ENCODE measurements at regions not wholly inside any gene's neighbourhood (a gene's known extent, or its start where the extent isn't known, plus 50 kb on each side); places are given as distances from the start of the nearest gene placed in this dataset.

DNA sequence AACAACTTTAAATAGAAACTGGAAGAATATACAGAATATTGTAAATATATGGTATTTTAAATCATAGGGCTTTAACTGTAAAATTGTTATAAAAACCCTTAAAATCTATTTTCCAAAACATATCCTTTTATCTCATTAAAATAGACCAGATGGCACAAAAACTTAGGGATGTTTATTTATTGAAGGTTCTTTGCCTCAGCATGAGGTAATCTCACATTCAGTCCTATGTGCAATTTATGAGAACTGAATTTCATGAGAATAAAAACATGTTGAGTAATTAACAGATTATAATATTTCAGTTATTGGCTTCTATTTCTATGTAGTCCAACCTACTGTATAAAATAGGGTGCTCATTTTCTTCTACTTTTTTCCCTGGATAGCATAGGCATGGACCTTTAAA is 329.2 kb upstream of the PRR16 start:
- intact Hi-C loops (cut with DNase I): no loop called here

DNA sequence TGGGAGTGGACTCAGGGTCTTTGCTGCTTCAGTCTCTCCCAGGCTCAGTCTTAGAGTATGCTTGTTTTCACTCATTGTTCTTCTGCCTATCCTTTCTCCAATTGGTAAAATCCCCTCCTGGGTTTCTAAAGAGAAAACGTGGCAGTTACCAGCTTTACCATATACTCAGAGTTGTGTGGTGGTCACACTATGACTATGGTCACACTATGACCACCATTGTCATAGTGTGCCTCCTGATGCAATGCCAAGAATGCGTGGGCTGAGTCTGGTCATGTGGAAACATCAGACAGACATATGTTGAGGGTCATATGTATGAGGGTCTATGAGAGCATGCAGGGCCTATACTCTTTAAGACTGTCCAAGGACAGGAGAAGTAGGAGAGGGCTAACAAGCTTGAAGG is 326.5 kb upstream of the PRR16 start:
- H3K4me1 ChIP-seq: no peaks in the 10 kb centered on the region
- no peaks in the 10 kb centered on the region for H3K9me3 ChIP-seq
- no peaks in the 10 kb centered on the region for H3K36me3 ChIP-seq
- H3K27me3 ChIP-seq: no peaks in the 10 kb centered on the region
- TF ChIP-seq POLR2A (IDR thresholded peaks at IDR 0.05): no peak
- TF ChIP-seq, protein P1, sequence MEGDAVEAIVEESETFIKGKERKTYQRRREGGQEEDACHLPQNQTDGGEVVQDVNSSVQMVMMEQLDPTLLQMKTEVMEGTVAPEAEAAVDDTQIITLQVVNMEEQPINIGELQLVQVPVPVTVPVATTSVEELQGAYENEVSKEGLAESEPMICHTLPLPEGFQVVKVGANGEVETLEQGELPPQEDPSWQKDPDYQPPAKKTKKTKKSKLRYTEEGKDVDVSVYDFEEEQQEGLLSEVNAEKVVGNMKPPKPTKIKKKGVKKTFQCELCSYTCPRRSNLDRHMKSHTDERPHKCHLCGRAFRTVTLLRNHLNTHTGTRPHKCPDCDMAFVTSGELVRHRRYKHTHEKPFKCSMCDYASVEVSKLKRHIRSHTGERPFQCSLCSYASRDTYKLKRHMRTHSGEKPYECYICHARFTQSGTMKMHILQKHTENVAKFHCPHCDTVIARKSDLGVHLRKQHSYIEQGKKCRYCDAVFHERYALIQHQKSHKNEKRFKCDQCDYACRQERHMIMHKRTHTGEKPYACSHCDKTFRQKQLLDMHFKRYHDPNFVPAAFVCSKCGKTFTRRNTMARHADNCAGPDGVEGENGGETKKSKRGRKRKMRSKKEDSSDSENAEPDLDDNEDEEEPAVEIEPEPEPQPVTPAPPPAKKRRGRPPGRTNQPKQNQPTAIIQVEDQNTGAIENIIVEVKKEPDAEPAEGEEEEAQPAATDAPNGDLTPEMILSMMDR (IDR thresholded peaks at IDR 0.05): no peak
- H3K4me3 ChIP-seq (replicated peaks in 1 of 3): no peak overlapping the region
- intact Hi-C loops (cut with DNase I): no loop called here
- no peak overlapping the region for H3K27ac ChIP-seq
- 74 to 83% methylated on average over 2 of the region's 2 CpGs for WGBS, 2 donors
- no peak for DNase-seq

More for the DNA sequence above, 329.2 kb upstream of the PRR16 start:
- no peaks in the 10 kb centered on the region for H3K4me1 ChIP-seq
- H3K9me3 ChIP-seq: no peaks in the 10 kb centered on the region
- no peak overlapping the region for H3K27ac ChIP-seq
- no peak overlapping the region for H3K4me3 ChIP-seq (replicated peaks in 1 of 3)
- no peak for DNase-seq
- TF ChIP-seq, protein P1 (IDR thresholded peaks at IDR 0.05): no peak
- no peak for TF ChIP-seq POLR2A (IDR thresholded peaks at IDR 0.05)
- no peaks in the 10 kb centered on the region for H3K36me3 ChIP-seq
- H3K27me3 ChIP-seq: no peaks in the 10 kb centered on the region

DNA sequence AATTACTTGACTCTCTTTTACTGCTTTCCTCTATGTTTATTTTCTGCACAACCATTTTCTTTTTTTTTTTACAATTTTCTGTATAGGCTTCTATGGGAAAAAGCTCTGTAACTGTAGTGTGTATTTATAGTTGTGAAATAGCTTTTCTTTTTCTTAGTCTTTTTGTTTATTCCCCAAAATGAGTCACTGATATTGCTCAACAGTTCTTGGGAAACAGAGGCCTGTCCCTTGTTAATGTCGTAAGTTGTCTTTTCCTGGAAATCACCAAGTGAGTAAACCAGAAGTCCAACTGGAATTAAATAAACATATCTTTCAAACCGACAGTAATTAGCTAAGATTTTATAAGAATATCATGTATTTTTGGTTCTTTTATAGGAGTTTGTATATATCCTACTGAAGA is 325.1 kb upstream of the PRR16 start:
- Histone ChIP-seq H3K27me3 (no peaks in the 10 kb centered on the region), H3K4me1 (no peaks in the 10 kb centered on the region), H3K9me3 (no peaks in the 10 kb centered on the region), H3K36me3 (no peaks in the 10 kb centered on the region), H3K4me3 (replicated peaks in 1 of 3) (no peak overlapping the region), H3K27ac (peak overlapping the region in 1 of 3 donors; percentile 46)
- no peak for TF ChIP-seq POLR2A (IDR thresholded peaks at IDR 0.05)
- TF ChIP-seq, protein P1 (IDR thresholded peaks at IDR 0.05): no peak
- intact Hi-C loops (cut with DNase I): no loop called here
- DNase-seq: no peak
- 67% methylated on average over 2 of the region's 2 CpGs for WGBS, 2 donors

DNA sequence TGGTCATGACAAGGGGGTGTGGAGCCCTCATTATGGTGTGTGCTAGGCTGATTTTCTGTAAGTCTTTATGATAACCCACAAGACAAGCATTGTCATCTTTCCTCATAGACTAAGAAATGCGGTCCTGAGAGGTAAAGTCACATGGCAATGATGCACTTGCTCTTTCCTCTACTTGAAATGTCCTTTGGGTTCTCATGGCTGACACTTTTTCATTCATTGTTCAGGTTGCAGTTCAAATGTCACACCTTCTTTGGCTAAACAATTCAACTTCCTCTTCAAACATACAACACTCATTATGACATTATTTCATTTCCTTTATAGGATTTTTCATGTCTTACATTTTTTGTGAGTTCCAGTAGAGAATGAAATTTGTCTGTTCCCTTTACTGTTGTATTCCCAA is 323.6 kb upstream of the PRR16 start:
- WGBS, 2 donors: 55 to 56% methylated on average over 1 of the region's 1 CpG
- no peaks in the 10 kb centered on the region for H3K4me1 ChIP-seq
- DNase-seq: no peak
- H3K27ac ChIP-seq: peak overlapping the region in 1 of 3 donors; percentile 46
- no peaks in the 10 kb centered on the region for H3K36me3 ChIP-seq
- intact Hi-C loops (cut with DNase I): no loop called here
- TF ChIP-seq, protein P1 (IDR thresholded peaks at IDR 0.05): no peak
- TF ChIP-seq POLR2A (IDR thresholded peaks at IDR 0.05): no peak
- no peaks in the 10 kb centered on the region for H3K9me3 ChIP-seq
- H3K27me3 ChIP-seq: no peaks in the 10 kb centered on the region
- H3K4me3 ChIP-seq (replicated peaks in 1 of 3): no peak overlapping the region

DNA sequence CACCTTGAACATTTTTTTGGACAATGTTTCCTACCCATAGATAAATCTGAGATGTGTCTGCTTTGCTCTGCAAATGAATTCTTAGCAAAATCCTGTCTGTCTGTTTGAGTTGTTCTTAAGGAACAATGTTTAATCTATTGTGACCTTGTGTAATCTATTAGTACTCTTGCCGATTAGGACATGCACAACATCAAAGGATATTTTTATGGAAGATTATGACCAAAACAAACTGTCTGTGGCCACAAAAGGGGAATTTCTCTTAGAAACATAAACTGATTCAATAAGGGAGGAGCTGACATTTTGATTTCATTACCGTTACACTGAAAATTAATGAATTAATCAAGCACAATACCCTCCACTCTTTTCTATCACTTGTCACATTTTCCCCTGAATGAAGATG is 323.0 kb upstream of the PRR16 start:
- Histone ChIP-seq H3K4me3 (replicated peaks in 1 of 3) (no peak overlapping the region), H3K4me1 (no peaks in the 10 kb centered on the region), H3K9me3 (no peaks in the 10 kb centered on the region), H3K27ac (no peak overlapping the region), H3K36me3 (no peaks in the 10 kb centered on the region), H3K27me3 (no peaks in the 10 kb centered on the region)
- intact Hi-C loops (cut with DNase I): no loop called here
- no peak for TF ChIP-seq POLR2A (IDR thresholded peaks at IDR 0.05)
- TF ChIP-seq, protein P1 (IDR thresholded peaks at IDR 0.05): no peak
- 59 to 67% methylated on average over 2 of the region's 2 CpGs for WGBS, 2 donors
- no peak for DNase-seq
